HL-60 (cell line): ENCODE measurements at regions not wholly inside any gene's neighbourhood (a gene's known extent, or its start where the extent isn't known, plus 50 kb on each side); places are given as distances from the start of the nearest gene placed in this dataset.

Experiments used
- DNase-seq, 2 experiments: peaks; one replicate each; pipeline ENCODE4 v3.0.0-alpha.2; 2010 to 2020; ENCODE audit warnings: low read depth in 1 of 2, low spot score in 1 of 2
- H3K27ac ChIP-seq: fragments of 250-450 bp; sonication (Bioruptor Pico); replicated peaks from 2 replicates; pipeline ENCODE4 v1.5.1; 2020; ENCODE audit warnings: mild to moderate bottlenecking, moderate library complexity
- H3K27me3 ChIP-seq: fragments of 250-450 bp; sonication (Bioruptor Pico); 2 replicates; pipeline ENCODE4 v1.5.1; 2021; ENCODE audit warnings: mild to moderate bottlenecking, moderate library complexity; ENCODE audit not compliant: insufficient read depth, poor library complexity, severe bottlenecking
- H3K4me3 ChIP-seq: replicated peaks from 2 replicates; pipeline ENCODE4 v1.5.1; 2011; ENCODE audit warnings: mild to moderate bottlenecking, control low read depth, low read length; ENCODE audit not compliant: insufficient read depth
- GABPA ChIP-seq: IDR thresholded peaks from 2 replicates; pipeline ENCODE4 v1.6.1; 2012; ENCODE audit warnings: low read depth
- POLR2AphosphoS5 ChIP-seq: IDR thresholded peaks from 2 replicates; pipeline ENCODE4 v1.6.1; 2012; ENCODE audit warnings: low read depth
- SPI1 ChIP-seq: IDR thresholded peaks from 2 replicates; pipeline ENCODE4 v1.6.1; 2012; ENCODE audit warnings: low read depth, mild to moderate bottlenecking, borderline replicate concordance
- TF ChIP-seq, protein P1 (sequence below): IDR thresholded peaks from one replicate; pipeline ENCODE4 v1.5.1; 2011; ENCODE audit warnings: low read length, control low read depth, inconsistent platforms; ENCODE audit not compliant: insufficient read depth
- TF ChIP-seq, protein P2 (sequence below): IDR thresholded peaks from 2 replicates; pipeline ENCODE4 v1.6.1; 2012; ENCODE audit warnings: low read depth; ENCODE audit not compliant: insufficient replicate concordance

DNA sequence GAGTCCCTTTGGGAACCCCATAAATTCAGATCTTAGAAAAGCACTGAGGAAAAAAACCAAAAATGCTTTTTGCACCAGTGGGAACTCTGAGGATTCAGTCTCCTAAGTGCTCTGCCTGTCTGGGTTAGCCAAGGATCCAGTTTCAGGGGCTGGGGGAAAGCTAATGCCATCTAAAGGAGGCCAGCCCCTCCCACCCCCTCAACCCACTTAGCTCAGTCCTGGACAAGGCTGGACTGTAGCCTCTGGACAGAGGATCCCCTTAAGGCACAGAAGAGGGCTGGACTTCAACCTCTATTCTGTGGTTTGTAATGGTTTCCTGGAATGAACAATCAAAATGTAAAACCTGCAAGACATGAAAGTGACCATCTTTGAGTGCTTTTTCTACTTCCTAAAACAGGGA is 356.1 kb upstream of the ZFHX3 start:
- Histone ChIP-seq H3K27me3 (peaks cover 2% of the 10 kb centered on the region), H3K4me3 (no peak overlapping the region)

GRCh38 chr16:73403291-73403690 is 355.4 kb upstream of the ZFHX3 start:
- H3K27me3 ChIP-seq, result peaks cover 2% of the 10 kb centered on the region
- DNase-seq, result no peak
- no peak overlapping the region for H3K27ac ChIP-seq
- TF ChIP-seq SPI1 (no peak), GABPA (no peak), POLR2AphosphoS5 (no peak)
- TF ChIP-seq, protein P1, sequence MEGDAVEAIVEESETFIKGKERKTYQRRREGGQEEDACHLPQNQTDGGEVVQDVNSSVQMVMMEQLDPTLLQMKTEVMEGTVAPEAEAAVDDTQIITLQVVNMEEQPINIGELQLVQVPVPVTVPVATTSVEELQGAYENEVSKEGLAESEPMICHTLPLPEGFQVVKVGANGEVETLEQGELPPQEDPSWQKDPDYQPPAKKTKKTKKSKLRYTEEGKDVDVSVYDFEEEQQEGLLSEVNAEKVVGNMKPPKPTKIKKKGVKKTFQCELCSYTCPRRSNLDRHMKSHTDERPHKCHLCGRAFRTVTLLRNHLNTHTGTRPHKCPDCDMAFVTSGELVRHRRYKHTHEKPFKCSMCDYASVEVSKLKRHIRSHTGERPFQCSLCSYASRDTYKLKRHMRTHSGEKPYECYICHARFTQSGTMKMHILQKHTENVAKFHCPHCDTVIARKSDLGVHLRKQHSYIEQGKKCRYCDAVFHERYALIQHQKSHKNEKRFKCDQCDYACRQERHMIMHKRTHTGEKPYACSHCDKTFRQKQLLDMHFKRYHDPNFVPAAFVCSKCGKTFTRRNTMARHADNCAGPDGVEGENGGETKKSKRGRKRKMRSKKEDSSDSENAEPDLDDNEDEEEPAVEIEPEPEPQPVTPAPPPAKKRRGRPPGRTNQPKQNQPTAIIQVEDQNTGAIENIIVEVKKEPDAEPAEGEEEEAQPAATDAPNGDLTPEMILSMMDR, result no peak
- TF ChIP-seq, protein P2, sequence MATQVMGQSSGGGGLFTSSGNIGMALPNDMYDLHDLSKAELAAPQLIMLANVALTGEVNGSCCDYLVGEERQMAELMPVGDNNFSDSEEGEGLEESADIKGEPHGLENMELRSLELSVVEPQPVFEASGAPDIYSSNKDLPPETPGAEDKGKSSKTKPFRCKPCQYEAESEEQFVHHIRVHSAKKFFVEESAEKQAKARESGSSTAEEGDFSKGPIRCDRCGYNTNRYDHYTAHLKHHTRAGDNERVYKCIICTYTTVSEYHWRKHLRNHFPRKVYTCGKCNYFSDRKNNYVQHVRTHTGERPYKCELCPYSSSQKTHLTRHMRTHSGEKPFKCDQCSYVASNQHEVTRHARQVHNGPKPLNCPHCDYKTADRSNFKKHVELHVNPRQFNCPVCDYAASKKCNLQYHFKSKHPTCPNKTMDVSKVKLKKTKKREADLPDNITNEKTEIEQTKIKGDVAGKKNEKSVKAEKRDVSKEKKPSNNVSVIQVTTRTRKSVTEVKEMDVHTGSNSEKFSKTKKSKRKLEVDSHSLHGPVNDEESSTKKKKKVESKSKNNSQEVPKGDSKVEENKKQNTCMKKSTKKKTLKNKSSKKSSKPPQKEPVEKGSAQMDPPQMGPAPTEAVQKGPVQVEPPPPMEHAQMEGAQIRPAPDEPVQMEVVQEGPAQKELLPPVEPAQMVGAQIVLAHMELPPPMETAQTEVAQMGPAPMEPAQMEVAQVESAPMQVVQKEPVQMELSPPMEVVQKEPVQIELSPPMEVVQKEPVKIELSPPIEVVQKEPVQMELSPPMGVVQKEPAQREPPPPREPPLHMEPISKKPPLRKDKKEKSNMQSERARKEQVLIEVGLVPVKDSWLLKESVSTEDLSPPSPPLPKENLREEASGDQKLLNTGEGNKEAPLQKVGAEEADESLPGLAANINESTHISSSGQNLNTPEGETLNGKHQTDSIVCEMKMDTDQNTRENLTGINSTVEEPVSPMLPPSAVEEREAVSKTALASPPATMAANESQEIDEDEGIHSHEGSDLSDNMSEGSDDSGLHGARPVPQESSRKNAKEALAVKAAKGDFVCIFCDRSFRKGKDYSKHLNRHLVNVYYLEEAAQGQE, result no peak
- no peak overlapping the region for H3K4me3 ChIP-seq

More for the DNA sequence above, 356.1 kb upstream of the ZFHX3 start:
- DNase-seq, result no peak
- H3K27ac ChIP-seq, result no peak overlapping the region
- TF ChIP-seq GABPA (no peak), SPI1 (no peak)
- TF ChIP-seq, protein P2, result no peak
- TF ChIP-seq, protein P1, result no peak

GRCh38 chr16:73400951-73401350 is 353.0 kb upstream of the ZFHX3 start:
- TF ChIP-seq, protein P2, result no peak
- TF ChIP-seq POLR2AphosphoS5 (no peak), SPI1 (no peak), GABPA (no peak)
- TF ChIP-seq, protein P1, result no peak
- H3K27ac ChIP-seq, result no peak overlapping the region

More at GRCh38 chr16:73400951-73401350, 353.0 kb upstream of the ZFHX3 start:
- no peak overlapping the region for H3K4me3 ChIP-seq
- H3K27me3 ChIP-seq, result peaks cover 2% of the 10 kb centered on the region
- no peak for DNase-seq
